NCI-H2107 (cell line): ENCODE measurements at regions not wholly inside any gene's neighbourhood (a gene's known extent, or its start where the extent isn't known, plus 50 kb on each side); places are given as distances from the start of the nearest gene placed in this dataset.

ENCODE experiments used
- DNase-seq: peaks from one replicate; lab custom pipeline; 2025; lab: John Stamatoyannopoulos, UW

GRCh38 chr10:123458933-123459332 is 207.2 kb upstream of the GPR26 start:
- DNase-seq, result no peak

- DNase-seq, result no peak
Observed at GRCh38 chr10:123459371-123460091, 206.6 kb upstream of the GPR26 start.

- DNase-seq, result no peak
Observed at GRCh38 chr10:123462246-123462645, 203.9 kb upstream of the GPR26 start.

- DNase-seq, result no peak
Observed at GRCh38 chr10:123462756-123463155, 203.4 kb upstream of the GPR26 start.

GRCh38 chr10:123463181-123463580 is 203.0 kb upstream of the GPR26 start:
- DNase-seq, result no peak

GRCh38 chr10:123463698-123464097 is 202.5 kb upstream of the GPR26 start:
- no peak for DNase-seq

- DNase-seq, result no peak
Observed at GRCh38 chr10:123464430-123465323, 201.5 kb upstream of the GPR26 start.

GRCh38 chr10:123470336-123470921 is 195.7 kb upstream of the GPR26 start:
- no peak for DNase-seq

- DNase-seq, result no peak
Observed at GRCh38 chr10:123471811-123472210, 194.3 kb upstream of the GPR26 start.

GRCh38 chr10:123472606-123473005 is 193.5 kb upstream of the GPR26 start:
- no peak for DNase-seq

- DNase-seq, result no peak
Observed at GRCh38 chr10:123474700-123475099, 191.5 kb upstream of the GPR26 start.

- DNase-seq, result no peak
Observed at GRCh38 chr10:123475466-123475865, 190.7 kb upstream of the GPR26 start.

- DNase-seq, result no peak
Observed at GRCh38 chr10:123478116-123478515, 188.0 kb upstream of the GPR26 start.

- DNase-seq, result no peak
Observed at GRCh38 chr10:123479640-123480039, 186.5 kb upstream of the GPR26 start.

GRCh38 chr10:123480344-123480743 is 185.8 kb upstream of the GPR26 start:
- no peak for DNase-seq

GRCh38 chr10:123480845-123481244 is 185.3 kb upstream of the GPR26 start:
- no peak for DNase-seq

GRCh38 chr10:123484722-123485121 is 181.4 kb upstream of the GPR26 start:
- DNase-seq, result no peak

- DNase-seq, result no peak
Observed at GRCh38 chr10:123485341-123485960, 180.7 kb upstream of the GPR26 start.

- no peak for DNase-seq
Observed at GRCh38 chr10:123488436-123488835, 177.7 kb upstream of the GPR26 start.

- no peak for DNase-seq
Observed at GRCh38 chr10:123491364-123491763, 174.8 kb upstream of the GPR26 start.

GRCh38 chr10:123492016-123492415 is 174.1 kb upstream of the GPR26 start:
- peak; percentile 28 for DNase-seq

GRCh38 chr10:123494301-123494808 is 171.8 kb upstream of the GPR26 start:
- no peak for DNase-seq
